GM21390 (cell line): ENCODE measurements at regions not wholly inside any gene's neighbourhood (a gene's known extent, or its start where the extent isn't known, plus 50 kb on each side); places are given as distances from the start of the nearest gene placed in this dataset.

Experiments used
- ATAC-seq: cut with Tn5 transposase; IDR thresholded peaks from one replicate; pipeline ENCODE4 v1.9.1; 2021; ENCODE audit not compliant: unreplicated experiment

DNA sequence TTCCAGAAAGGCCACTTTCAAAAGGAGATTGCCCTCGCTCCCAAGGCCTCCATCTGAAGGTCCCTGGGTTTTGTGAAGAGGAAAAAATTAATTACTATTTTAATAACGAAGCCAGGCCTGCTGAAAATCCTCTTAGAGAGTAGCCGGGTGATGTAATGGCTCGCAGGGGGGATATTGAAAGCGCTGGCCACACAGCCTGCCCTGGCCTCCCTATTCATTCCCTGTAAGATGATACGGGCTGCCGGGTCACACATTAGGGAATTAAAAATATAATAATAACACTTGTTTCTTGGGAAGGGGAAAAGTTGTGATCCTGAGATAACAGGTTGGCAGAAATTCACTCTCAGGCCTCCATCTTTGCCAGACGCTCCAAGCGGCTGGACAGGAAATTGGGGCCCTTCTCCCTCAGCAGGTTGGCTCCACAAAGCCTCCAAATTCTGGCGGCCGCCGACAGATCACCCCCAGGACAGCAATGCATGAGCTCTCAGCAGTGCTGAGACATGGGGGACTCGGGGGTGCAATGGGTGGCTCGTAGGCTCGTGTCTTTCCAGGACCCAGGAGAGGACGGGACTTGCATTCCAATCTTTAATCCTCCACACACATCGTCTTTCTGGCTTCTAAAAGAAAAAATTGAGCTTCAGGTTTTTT is 299.9 kb upstream of the SALL3 start:
- ATAC-seq: no peak

DNA sequence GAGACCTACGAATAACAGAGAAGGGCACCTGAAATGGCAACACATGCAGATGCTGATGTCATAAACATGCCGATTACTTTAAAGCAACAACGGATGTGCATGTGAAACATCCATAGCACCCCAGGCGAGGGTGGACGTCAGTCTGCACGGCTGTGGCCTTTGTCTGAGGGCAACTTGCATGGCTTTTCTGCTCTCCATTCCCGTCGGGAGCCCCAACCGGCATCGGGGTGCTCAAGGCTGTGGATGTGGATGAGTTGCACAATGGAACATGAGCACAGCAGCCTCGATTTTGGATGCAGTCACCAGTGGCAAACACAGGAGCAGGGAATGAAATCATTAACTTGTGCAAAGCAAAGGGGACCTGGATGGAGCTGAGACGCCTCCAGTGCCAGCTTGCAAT is 298.2 kb upstream of the SALL3 start:
- no peak for ATAC-seq

DNA sequence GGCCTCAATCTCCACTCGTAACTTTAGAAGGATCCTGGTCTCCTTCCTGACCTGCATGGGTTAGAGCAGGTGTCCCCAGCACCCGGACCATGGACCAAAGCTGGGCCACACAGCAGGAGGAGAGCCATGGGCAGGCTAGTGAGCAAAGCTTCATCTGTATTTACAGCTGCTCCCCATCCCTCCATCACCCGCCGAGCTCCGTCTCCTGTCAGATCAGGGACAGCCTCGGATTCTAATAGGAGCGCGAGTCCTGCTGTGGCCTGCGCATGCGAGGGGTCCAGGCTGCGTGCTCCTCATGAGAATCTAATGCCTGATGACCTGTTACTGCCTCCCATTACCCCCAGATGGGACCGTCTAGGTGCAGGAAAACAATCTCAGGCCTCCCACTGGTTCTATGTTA is 297.7 kb upstream of the SALL3 start:
- no peak for ATAC-seq

- ATAC-seq: no peak
Measured at GRCh38 chr18:78682716-78683115, 296.9 kb upstream of the SALL3 start.

DNA sequence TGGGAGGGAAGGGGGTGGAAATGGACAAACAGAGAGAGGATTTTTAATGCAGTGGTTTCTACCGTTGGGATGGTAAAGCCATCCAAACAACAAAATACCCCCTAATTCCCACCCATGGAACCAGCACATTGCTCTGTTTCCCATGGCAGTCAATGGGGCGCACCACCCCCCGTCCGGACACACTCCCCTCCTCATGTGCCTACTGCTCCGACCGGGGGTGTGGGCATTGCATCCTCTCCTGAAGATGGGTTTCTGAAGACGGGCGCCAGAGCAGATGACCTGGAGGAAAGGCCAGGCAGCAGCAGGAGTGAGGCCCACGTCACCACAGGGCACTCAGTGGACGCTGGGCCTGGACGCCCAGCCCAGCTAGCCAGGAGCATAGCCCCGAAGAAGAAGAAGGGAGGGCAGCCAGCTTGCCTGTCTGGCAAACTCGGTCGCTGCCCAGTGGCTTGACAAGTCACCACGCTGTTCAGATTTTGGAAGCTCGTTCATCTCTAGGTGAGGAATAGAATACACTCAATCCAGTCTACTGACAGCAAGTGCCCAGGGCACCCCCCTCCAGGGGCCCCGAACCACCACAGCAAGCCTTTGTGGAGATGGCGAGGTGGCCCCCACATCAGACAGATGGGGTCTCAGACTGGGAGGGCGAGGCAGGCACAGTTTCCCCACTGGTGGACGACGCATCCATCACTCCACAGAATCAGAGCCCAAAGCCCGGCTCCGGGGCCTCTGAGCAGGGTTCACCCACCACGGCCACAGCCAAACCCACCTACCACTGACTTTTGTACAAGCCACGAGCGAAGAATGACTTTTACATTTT is 296.2 kb upstream of the SALL3 start:
- ATAC-seq: no peak

DNA sequence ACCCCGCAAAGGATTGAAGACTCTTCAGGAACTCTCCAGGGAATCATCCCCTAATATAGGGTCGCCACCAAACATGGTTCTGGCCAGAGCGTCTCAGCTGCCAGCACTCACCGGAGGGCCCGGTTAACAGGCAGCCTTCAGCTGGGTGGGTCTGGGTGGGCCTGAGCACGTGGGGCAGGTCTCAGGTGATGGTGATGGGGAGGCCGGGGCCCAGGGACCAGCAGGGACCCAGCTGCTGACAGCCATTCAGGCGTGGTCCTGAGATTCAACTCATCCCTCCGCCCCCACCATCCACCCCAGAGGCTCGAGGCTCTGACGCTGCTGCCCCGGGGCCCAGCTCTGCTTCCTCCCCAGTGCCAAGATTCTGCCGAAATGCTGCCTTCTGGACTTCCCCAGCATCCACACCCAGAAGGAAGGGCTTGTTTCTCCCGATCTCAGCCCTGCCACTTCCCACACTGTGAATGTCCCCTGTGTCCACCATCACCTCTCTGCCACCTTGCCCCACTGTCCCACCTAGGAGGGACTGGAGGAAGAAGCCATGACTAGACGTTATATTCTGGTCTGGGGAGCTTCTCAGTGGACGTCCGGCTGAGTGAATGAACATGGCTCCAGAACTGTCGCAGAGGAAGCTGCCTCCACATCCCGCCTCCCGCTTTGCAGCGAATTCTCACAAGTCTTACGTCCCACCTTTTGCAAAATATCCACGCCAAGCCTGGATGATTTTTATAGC is 294.2 kb upstream of the SALL3 start:
- no peak for ATAC-seq

DNA sequence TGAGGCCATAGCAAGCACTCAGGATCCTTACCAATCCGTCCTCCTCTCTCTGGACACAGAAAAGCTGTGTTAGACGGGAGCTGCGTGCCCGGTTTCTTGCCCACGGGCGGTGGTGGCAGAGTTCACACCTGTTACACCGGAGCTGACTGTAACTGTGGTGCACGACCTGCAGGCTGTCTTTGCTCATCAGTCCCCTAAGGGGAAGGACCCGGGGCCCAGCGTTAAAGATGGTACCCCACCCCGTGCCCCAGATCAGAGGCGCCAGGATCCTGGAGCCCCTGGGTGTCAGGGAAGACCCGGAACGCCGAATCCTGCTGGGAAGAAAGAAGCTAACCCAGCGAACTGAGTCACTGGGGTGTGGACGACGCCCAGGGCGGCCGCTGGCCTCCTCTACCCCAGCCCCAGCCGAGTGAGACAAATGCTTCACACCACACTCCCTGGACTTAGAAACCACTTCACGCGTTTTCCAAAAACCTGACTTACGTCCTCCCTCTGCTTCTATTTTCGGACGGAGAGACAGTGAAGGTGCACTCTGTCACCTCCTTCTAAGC is 293.6 kb upstream of the SALL3 start:
- no peak for ATAC-seq

- ATAC-seq: no peak
Measured at GRCh38 chr18:78686976-78687685, 292.5 kb upstream of the SALL3 start.

GRCh38 chr18:78687736-78688135 is 291.9 kb upstream of the SALL3 start:
- ATAC-seq: no peak

DNA sequence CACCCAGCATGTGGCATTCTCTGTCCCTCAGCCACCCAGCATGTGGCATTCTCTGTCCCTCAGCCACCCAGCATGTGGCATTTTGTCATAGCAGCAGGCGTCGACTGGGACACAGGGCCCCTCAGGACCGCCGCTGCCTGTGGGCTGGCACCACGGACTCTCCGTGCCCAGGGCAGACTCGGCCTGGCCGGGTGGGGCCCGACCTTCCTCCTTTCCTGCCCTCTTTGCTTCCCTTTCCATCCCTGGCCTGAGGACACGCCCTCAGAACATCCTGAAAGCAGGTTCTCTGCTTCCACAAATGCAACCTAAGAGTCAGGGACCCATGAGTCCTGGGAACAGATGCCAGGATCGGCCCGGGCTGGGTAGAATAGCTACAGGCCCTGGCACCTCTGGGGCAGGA is 291.4 kb upstream of the SALL3 start:
- no peak for ATAC-seq

DNA sequence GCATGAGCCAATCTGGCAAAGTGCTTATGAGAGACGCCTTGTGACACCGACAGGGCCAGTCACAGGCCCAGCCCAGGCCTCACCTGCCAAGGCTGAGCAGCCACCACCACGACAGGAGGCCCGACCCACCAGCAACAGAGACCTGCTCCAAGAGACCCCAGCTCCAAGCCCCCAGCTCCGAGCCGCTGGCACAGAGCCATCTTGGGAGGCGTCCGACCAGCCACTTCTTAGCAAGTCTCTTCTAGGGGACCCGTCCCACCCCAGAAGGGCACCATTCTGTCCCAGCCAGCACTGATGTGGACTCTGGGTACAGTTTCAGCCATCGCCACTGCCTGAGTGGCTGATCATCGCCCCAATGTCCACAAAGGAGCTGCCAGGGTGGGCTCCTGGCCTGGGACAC is 290.7 kb upstream of the SALL3 start:
- ATAC-seq: no peak

DNA sequence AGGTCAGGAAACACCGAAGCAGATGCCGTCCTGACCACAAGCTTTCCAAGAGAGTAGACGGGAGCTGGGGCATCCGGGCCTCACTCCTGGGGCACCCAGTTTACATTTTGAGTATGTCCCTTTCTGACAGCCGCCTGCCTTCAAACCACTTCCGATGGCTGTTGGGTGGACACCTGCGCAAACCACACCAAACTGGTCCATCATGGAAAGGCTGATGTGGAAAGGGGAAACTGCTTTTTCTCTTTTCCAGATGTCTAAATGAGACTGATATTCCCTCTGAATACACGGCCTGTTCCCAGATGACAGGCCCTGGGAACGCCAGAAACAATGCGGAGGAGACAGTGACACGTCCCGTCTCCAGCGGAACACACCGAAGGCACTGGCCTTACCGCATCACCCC is 290.0 kb upstream of the SALL3 start:
- no peak for ATAC-seq

DNA sequence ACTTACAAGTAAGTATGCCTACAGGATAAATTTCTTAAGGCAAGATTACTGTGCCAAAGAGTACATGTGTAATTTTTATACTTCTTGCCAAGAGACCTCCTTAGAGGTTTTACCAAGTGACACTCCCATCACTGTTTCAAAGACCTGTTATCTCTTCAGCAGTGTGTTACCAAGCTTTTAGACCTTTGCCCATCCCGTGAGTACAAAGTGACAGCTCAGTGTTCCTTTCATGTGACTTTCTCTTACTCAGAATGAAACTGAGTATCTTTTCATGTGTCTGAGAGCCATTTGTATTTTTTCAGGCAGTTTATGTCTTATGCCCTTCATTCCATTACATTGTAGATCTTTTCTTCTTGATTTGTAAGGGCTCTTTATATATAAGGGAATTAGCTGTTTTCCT is 287.5 kb upstream of the SALL3 start:
- ATAC-seq: no peak

DNA sequence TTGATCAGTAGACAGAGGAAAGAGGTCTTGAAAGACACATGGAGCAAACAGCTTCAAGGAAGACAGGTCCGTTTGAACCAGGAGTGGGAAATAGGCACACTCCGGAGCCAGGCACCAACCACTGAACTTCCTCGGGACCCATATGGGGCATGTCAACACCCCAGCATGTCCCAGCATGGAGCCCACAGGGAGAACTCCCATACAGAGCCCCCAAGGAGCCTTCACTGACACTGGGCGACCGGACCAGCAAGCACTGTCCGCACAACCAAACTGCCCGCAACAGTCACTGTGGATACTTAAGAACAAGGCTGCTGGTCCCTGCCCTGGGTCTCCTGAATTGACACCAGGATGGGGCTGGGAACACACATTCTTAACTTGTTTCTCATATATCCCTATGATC is 286.2 kb upstream of the SALL3 start:
- no peak for ATAC-seq

DNA sequence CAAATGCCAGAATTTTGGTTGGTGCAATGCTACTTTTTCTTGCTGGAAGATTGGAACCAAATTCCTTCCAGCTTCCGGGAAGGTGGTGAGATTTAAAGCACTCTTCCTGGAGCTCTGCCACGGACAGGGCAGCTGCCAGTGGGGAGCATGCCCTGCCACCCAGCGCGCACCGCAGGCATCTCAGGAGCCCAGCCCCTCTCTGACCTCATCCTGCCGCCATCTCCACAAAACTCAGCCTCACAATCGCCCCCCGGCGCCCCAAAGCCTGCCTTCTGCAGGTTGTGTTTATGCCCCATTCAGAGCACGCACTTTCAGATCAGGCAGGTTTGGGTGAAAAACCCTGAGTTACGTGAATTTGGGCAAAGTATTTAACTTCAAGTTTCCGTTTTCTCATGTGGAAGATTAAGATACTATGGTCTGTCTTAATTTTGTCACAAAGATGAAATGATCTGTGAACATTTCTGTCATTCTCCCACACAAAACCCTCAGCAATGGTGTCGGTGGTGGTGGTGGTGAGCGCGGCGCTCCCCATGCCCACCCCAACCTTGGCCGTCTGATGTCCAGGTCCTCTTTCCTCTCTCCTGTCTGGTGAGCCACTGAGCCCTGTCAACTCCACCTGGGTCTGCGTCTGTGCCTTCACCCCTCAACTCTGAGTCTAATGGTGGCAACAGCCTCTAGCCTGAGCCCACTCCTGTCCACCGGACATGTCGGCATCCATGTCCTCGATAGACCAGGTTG is 282.8 kb upstream of the SALL3 start:
- no peak for ATAC-seq

- ATAC-seq: no peak
Measured at GRCh38 chr18:78697446-78697845, 282.2 kb upstream of the SALL3 start.

DNA sequence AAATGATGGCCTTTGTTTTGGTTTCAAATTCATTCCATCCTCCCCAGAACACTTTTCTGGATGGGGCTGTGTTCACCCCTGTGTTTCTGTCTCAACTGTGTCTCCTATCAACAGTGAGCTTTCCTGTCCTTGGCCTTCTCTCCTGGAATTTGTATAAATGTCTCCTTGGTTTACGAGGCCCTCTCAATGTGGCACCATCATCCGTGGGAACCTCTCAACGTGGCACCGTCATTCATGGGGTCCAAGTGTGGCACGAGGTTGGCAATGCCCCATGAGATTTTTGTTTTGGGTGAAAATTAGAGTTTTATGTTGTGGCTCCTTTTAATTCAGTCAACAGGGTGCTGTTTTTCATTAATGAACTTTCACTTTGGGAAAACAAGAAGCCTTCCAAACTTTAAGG is 280.7 kb upstream of the SALL3 start:
- ATAC-seq: no peak

DNA sequence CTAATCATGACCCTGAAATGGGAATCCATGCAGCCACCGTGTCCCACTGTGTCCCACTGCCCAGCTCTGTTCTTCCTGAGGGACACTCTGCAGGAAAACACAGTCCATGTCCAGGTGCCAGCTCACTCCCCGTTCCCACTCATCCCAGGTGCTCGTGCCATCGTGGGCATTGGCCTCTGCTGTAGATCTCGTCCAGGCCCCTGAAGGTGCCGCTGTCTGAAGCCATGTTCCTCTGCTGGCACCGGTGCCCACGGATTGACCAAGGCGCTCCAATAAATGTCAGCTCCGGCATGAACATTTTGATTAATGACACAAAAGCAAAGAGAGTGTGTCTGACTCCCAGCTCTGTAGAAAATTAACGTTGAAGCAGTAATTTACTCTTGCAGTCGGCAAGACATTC is 280.1 kb upstream of the SALL3 start:
- no peak for ATAC-seq

GRCh38 chr18:78701771-78702396 is 277.7 kb upstream of the SALL3 start:
- ATAC-seq: no peak

DNA sequence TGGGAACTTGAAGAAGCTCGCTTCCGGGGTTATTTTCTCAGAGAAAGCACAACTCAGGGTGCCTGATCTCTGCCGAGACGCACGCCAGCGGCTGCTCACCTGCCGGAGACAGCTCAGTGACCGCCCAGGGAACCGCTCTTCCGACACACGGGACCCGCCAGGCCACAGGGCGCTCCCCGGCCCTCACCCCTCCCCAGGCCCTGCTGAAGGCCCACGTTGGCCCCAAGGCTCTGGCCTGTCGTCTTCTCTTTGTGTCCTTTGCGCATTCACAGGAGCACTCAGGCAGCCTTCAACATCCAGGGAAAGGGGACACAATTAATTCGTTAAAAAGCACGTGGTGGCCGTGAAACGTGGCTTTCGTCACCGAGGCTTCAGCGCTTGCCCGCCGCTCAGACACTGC is 276.3 kb upstream of the SALL3 start:
- no peak for ATAC-seq
